ENCODE measurements at regions not wholly inside any gene's neighbourhood (a gene's known extent, or its start where the extent isn't known, plus 50 kb on each side); places are given as distances from the start of the nearest gene placed in this dataset.

DNA sequence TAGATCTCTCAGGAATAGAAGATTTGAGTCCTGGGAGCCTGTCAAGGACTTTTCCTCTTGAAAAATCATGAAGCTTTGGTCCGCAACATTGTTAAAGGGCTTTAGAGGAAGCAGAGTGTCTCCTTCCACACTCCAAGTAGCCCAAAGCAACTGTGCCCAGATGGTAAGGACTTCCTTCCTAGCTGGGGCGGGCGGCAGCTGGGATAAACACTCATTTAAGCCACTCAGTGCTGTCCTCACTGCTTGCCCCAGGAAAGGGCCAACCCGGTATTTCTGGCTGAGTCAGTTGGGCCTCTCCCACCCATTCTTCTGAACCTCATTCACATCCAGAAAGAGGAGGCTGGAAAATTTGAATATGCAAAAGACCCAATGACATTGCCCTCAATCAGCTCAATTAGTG, 144.3 kb downstream of the CHIC2 start:
- TF ChIP-seq, protein P1, sequence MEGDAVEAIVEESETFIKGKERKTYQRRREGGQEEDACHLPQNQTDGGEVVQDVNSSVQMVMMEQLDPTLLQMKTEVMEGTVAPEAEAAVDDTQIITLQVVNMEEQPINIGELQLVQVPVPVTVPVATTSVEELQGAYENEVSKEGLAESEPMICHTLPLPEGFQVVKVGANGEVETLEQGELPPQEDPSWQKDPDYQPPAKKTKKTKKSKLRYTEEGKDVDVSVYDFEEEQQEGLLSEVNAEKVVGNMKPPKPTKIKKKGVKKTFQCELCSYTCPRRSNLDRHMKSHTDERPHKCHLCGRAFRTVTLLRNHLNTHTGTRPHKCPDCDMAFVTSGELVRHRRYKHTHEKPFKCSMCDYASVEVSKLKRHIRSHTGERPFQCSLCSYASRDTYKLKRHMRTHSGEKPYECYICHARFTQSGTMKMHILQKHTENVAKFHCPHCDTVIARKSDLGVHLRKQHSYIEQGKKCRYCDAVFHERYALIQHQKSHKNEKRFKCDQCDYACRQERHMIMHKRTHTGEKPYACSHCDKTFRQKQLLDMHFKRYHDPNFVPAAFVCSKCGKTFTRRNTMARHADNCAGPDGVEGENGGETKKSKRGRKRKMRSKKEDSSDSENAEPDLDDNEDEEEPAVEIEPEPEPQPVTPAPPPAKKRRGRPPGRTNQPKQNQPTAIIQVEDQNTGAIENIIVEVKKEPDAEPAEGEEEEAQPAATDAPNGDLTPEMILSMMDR (IDR thresholded peaks at IDR 0.05), result no peak
- TF ChIP-seq, protein P2, sequence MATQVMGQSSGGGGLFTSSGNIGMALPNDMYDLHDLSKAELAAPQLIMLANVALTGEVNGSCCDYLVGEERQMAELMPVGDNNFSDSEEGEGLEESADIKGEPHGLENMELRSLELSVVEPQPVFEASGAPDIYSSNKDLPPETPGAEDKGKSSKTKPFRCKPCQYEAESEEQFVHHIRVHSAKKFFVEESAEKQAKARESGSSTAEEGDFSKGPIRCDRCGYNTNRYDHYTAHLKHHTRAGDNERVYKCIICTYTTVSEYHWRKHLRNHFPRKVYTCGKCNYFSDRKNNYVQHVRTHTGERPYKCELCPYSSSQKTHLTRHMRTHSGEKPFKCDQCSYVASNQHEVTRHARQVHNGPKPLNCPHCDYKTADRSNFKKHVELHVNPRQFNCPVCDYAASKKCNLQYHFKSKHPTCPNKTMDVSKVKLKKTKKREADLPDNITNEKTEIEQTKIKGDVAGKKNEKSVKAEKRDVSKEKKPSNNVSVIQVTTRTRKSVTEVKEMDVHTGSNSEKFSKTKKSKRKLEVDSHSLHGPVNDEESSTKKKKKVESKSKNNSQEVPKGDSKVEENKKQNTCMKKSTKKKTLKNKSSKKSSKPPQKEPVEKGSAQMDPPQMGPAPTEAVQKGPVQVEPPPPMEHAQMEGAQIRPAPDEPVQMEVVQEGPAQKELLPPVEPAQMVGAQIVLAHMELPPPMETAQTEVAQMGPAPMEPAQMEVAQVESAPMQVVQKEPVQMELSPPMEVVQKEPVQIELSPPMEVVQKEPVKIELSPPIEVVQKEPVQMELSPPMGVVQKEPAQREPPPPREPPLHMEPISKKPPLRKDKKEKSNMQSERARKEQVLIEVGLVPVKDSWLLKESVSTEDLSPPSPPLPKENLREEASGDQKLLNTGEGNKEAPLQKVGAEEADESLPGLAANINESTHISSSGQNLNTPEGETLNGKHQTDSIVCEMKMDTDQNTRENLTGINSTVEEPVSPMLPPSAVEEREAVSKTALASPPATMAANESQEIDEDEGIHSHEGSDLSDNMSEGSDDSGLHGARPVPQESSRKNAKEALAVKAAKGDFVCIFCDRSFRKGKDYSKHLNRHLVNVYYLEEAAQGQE (IDR thresholded peaks at IDR 0.05; ENCODE audit: insufficient read depth in 1 of 2, low read depth in 2 of 2, low read length in 1 of 2), result no peak

All from Panc1 (cell line).